Transverse colon (tissue), 4 donors: ENCODE measurements at regions not wholly inside any gene's neighbourhood (a gene's known extent, or its start where the extent isn't known, plus 50 kb on each side); places are given as distances from the start of the nearest gene placed in this dataset.

ENCODE experiments used
- DNase-seq: peaks from one replicate; pipeline ENCODE4 v3.0.0-alpha.2; 2019
- H3K27ac ChIP-seq, 4 donors: fragments of 200-600 bp; sonication (generic); 2 replicates each; pipeline ENCODE4 v1.5.1; 2016 to 2018; ENCODE audit warnings: inconsistent platforms in 4 of 4
- H3K27me3 ChIP-seq: fragments of 200-600 bp; sonication (generic); 2 replicates; pipeline ENCODE4 v1.5.1; 2017; ENCODE audit warnings: inconsistent platforms
- H3K36me3 ChIP-seq, 4 donors: fragments of 200-600 bp; sonication (generic); 2 replicates each; pipeline ENCODE4 v1.5.1; 2017 to 2019; ENCODE audit warnings: inconsistent platforms in 4 of 4
- H3K4me1 ChIP-seq, 4 donors: fragments of 200-600 bp; sonication (generic); 2 replicates each; pipeline ENCODE4 v1.5.1; 2017 to 2020; ENCODE audit warnings: inconsistent platforms in 4 of 4
- H3K4me3 ChIP-seq, 4 donors: fragments of 200-600 bp; sonication (generic); 1 replicate in 1 of 4; 2 replicates in 3 of 4; pipeline versions ENCODE4 v1.5.1 to v1.6.1; 2017 to 2019; ENCODE audit warnings: inconsistent platforms in 4 of 4
- H3K9me3 ChIP-seq, 2 donors: fragments of 200-600 bp; sonication (generic); 2 replicates each; pipeline ENCODE4 v1.5.1; 2017 to 2019; ENCODE audit warnings: inconsistent platforms in 2 of 2
- CTCF ChIP-seq, 5 experiments: fragments of 200-600 bp in 3 of 5; fragments of 450-650 bp in 2 of 5; sonication (generic) in 3 of 5; IDR thresholded peaks; 1 replicate in 2 of 5; 2 replicates in 3 of 5; pipeline ENCODE4 v1.5.1; 2016 to 2017; ENCODE audit warnings: antibody characterized with exemption in 5 of 5, inconsistent platforms in 3 of 5, mild to moderate bottlenecking in 2 of 5, moderate library complexity in 1 of 5
- EP300 ChIP-seq: sonication (generic); formaldehyde crosslinking; IDR thresholded peaks from one replicate; pipeline ENCODE4 v1.6.1; 2017; ENCODE audit warnings: antibody characterized with exemption, low read depth
- POLR2A ChIP-seq: fragments of 450-650 bp; IDR thresholded peaks from one replicate; pipeline ENCODE4 v1.6.1; 2016; ENCODE audit warnings: antibody characterized with exemption, mild to moderate bottlenecking, moderate library complexity
- POLR2AphosphoS5 ChIP-seq, 3 donors: sonication (generic); formaldehyde crosslinking; IDR thresholded peaks; one replicate each; pipeline ENCODE4 v1.6.1; 2016; ENCODE audit warnings: antibody characterized with exemption in 3 of 3
- WGBS, 2 donors: methylation state at CpG; one replicate each; pipeline ENCODE4 v1.1.5; 2018; ENCODE audit warnings: low coverage in 1 of 2; 5-methylcytosine and 5-hydroxymethylcytosine counted together
- in situ Hi-C, 4 donors: fragments of 200-750 bp; cut with MboI; loops; one replicate each; pipeline versions ENCODE4 v1.15.0 to v1.15.1; 2017; ENCODE audit warnings: low sequenced_read_pairs in 3 of 4, low pct_ligation_motif_present in 1 of 4, low pct_unique_long_range_greater_than_20kb in 1 of 4
- intact Hi-C: fragments of 100-400 bp; cut with DNase I; formaldehyde crosslinking; loops from one replicate; pipeline ENCODE4 v1.15.1; 2023; ENCODE audit warnings: low total_unique reads

GRCh38 chr6:139847457-139847813 is 473.0 kb upstream of the CITED2 start:
- H3K27me3 ChIP-seq: no peaks in the 10 kb centered on the region
- H3K27ac ChIP-seq: peak overlapping the region; percentile 45 to 66 (median 56)
- H3K36me3 ChIP-seq: no peaks in the 10 kb centered on the region
- no peak for DNase-seq
- no peak overlapping the region for H3K4me3 ChIP-seq
- in situ Hi-C loops (no loop called here), intact Hi-C loops (no loop called here)
- H3K4me1 ChIP-seq: peaks cover 0 to 32% (median 24%) of the 10 kb centered on the region in 4 donors
- no peak for TF ChIP-seq POLR2AphosphoS5 (IDR thresholded peaks at IDR 0.05)
- TF ChIP-seq POLR2A: no peak
- no peak for TF ChIP-seq EP300
- no peak for TF ChIP-seq CTCF (IDR thresholded peaks at IDR 0.05)
- 17 to 33% methylated on average over 2 of the region's 2 CpGs for WGBS, 2 donors
- peaks cover 0 to 7% of the 10 kb centered on the region in 2 donors for H3K9me3 ChIP-seq

- WGBS, 2 donors: 39 to 44% methylated on average over 3 to 9 of the region's 9 CpGs
- intact Hi-C loops (no loop called here), in situ Hi-C loops (no loop called here)
- peaks cover 0 to 7% of the 10 kb centered on the region in 2 donors for H3K9me3 ChIP-seq
- H3K27me3 ChIP-seq: no peaks in the 10 kb centered on the region
- H3K36me3 ChIP-seq: no peaks in the 10 kb centered on the region
- peak; percentile 47 for DNase-seq
- H3K4me3 ChIP-seq: peak overlapping the region in 2 of 4 donors; percentile 8 to 10
- peak overlapping the region; percentile 45 to 66 (median 56) for H3K27ac ChIP-seq
- TF ChIP-seq EP300 (no peak), POLR2A (no peak), CTCF (IDR thresholded peaks at IDR 0.05) (no peak), POLR2AphosphoS5 (IDR thresholded peaks at IDR 0.05) (no peak)
- H3K4me1 ChIP-seq: peaks cover 0 to 32% (median 22%) of the 10 kb centered on the region in 4 donors
These were observed 472.3 kb upstream of the CITED2 start for GRCh38 chr6:139846538-139847456.

GRCh38 chr6:139844907-139845306 is 470.5 kb upstream of the CITED2 start:
- H3K4me1 ChIP-seq: peaks cover 0 to 32% (median 25%) of the 10 kb centered on the region in 4 donors
- no peak for TF ChIP-seq POLR2AphosphoS5 (IDR thresholded peaks at IDR 0.05)
- TF ChIP-seq EP300: no peak
- TF ChIP-seq CTCF (IDR thresholded peaks at IDR 0.05): no peak
- no peak for TF ChIP-seq POLR2A
- intact Hi-C loops (no loop called here), in situ Hi-C loops (no loop called here)
- 71 to 74% methylated on average over 3 of the region's 3 CpGs for WGBS, 2 donors
- H3K27ac ChIP-seq: no peak overlapping the region
- no peak overlapping the region for H3K4me3 ChIP-seq
- DNase-seq: no peak
- no peaks in the 10 kb centered on the region for H3K9me3 ChIP-seq
- H3K36me3 ChIP-seq: no peaks in the 10 kb centered on the region
- H3K27me3 ChIP-seq: no peaks in the 10 kb centered on the region

- Histone ChIP-seq H3K36me3 (no peaks in the 10 kb centered on the region), H3K27ac (peak overlapping the region; percentile 45 to 66 (median 60)), H3K4me3 (no peak overlapping the region), H3K4me1 (peaks cover 0 to 23% (median 15%) of the 10 kb centered on the region in 4 donors), H3K9me3 (no peaks in the 10 kb centered on the region), H3K27me3 (no peaks in the 10 kb centered on the region)
- in situ Hi-C loops (no loop called here), intact Hi-C loops (no loop called here)
- TF ChIP-seq POLR2AphosphoS5 (IDR thresholded peaks at IDR 0.05) (peak in 1 of 3 donors; percentile 33), POLR2A (no peak)
- DNase-seq: no peak
- 38 to 50% methylated on average over 1 to 2 of the region's 2 CpGs for WGBS, 2 donors
These were observed 467.4 kb upstream of the CITED2 start for GRCh38 chr6:139841794-139842215.
